HTR-8/SVneo (cell line): ENCODE measurements at regions not wholly inside any gene's neighbourhood (a gene's known extent, or its start where the extent isn't known, plus 50 kb on each side); places are given as distances from the start of the nearest gene placed in this dataset.
"Not testable (repeated sequence)": the region's sequence is repeated elsewhere in the genome, so short reads cannot be mapped to it uniquely, and the experiment has no call there.

Source experiments
- DNase-seq: peaks from one replicate; pipeline ENCODE4 v3.0.0; 2011; ENCODE audit warnings: low spot score, mixed read lengths; ENCODE audit not compliant: insufficient read length
- FAIRE-seq: peaks from 2 replicates; lab custom pipeline; 2011; peaks lifted over from hg19 to GRCh38; lab: Jason Lieb, UNC

DNA sequence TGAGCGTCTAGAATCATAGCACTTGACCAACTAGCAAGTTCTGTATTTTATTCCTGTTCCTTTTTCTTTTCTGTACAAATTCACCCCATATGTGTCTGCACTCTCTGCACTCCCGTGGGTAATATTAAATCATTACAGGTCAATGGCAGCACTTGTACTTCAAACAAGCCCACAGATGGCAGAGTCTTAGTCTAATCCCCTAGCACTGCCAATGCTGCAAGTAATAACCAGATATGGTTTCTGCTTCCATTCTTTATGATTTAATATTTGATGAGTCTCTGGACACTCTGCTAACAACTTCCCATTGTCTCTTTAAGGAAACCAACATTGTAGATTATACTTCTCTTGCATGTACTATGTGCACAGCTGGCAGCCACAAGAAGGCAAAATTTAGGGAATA is 343.8 kb upstream of the CHD1 start:
- no peak for FAIRE-seq
- no peak for DNase-seq

DNA sequence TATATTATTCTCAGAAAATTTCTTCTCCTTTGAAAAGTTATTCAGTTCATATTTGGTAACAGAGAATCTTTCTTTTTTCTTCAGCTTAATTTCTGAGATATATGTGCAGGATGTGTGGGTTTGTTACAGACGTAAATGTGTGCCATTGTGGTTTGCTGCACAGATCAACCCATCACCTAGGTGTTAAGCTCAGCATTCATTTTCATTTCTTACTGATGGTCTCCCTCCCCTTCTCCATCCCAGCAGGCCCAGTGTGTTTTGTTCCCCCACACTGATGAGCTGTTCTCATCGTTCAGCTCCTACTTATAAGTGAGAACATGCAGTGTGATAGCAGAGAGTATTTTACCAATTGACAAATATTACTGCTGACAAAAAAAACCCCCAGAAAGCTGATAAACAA is 330.0 kb upstream of the CHD1 start:
- FAIRE-seq, result no peak
- DNase-seq, result no peak

DNA sequence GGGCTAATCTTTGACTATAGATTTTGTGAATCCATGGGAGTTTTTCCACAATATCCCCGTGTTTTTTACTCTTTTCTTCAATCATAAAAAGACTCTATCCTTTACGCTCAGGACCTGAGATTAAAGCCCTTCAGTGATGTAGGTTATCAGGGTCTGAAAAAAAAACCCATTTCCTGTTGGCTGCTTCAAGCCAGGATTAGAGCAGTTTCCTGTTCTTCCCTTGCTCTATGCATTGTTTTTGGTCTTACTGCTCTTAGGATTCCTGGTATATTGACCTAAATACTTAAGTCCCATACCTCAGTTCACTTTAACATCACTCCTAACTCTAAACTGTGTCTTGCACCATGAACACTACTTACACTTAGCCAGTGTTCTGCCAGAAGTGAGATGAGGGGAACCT is 319.3 kb upstream of the CHD1 start:
- DNase-seq (no peak), FAIRE-seq (no peak)

DNA sequence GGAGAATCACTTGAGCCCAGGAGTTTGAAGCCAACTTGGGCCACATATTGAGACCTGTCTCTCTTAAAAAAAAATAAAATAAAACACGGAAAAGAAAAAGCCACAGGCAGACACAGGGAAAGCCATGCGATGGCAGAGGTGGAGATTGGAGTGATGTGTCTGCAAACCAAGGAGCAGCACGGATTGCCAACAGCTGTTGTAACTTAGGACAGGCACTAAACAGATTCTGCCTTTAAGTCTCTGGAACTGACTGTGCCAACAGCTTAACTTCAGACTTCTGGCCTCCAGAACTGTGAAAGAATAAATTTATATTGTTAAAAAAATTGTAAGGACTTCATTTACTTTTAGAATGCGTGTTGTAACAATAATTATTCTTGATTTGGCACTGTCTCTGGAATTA is 318.5 kb upstream of the CHD1 start:
- no peak for FAIRE-seq
- no peak for DNase-seq

DNA sequence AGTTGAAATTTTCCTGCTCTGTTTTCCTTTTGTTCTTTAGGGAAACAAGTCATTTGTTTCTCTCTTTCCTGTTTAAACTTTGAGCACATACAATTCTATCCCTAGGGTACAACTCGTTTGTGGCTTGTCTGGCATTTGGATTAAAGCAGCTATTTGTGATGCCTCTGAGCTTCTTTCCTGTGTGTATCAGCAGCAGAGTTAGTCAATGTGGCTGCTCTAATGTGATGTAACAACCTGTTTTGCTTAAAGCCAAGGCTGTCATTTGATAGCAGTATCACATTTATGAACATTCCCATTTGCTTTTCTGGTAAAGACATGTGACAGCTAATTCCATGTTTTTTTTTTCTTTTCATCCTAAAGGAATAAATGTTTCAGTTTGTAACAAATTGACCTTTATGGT is 314.3 kb upstream of the CHD1 start:
- FAIRE-seq, result no peak
- no peak for DNase-seq

DNA sequence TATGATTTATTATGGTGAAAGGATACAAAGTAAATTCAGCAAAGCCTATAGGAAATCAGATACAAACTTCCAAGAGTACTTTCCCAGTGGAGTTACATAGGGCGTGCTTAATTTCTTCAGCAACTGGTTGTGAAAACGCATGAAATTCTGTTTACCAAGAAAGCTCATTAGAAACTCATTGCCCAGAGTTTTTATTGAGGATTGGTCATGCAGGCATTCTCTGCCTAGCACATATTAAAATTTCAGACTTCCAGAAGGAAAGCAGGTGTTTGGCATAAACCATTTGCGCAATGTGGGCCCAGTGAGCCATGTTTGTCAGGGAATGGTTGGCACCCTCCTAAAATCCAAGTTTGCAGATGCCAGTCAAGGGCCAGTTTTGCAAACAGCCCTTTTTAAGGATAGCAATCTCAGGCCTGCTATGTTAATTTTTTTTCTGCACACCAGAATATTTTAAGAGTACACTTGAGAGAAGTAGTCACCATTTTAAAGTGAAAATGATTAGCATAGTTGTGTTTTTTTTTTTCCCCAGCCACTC is 311.1 kb upstream of the CHD1 start:
- FAIRE-seq (no peak), DNase-seq (no peak)

DNA sequence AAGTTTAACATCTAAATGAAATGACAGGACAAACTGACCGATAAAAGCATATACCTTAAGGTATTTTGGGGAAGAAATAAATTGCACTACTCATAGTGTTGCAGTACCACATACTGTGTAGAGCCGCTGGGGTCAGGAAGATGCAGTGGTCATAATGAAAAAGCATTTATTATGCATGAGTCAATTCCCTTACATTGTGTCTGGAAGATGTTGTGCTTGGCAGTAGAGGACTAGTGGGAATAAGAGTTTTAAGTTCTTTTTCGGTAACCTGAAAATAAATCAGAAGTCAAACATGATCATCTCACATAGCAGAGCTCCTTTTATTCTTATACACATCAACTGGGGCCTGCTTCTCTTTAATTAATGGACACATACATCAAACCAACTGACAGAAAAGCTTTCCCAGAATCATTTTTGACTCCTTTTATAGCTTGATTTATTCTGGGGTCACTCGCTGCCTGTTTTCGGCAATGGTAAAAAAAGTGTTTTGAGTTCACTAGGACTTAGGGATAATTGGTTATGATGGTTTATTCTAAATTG is 262.5 kb upstream of the CHD1 start:
- DNase-seq (no peak), FAIRE-seq (no peak)

DNA sequence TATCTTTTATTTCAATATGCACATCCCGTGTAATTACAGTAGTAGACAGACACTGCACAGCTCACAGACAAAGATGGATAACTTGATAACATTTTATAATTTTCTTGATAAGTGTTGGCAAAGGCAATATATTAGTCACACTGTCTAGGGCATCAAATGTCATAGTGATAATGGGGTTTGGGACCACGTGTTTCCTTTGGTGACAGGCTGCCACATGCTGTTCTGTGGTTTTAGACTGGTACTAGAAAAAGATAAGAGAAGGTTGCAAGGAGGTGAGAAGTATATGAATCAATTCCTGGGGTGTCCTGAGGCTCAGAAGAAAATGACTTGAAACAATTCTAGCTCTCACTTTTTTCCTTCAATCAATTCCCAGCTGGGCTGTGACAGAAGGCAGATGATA is 258.8 kb upstream of the CHD1 start:
- FAIRE-seq (no peak), DNase-seq (no peak)

DNA sequence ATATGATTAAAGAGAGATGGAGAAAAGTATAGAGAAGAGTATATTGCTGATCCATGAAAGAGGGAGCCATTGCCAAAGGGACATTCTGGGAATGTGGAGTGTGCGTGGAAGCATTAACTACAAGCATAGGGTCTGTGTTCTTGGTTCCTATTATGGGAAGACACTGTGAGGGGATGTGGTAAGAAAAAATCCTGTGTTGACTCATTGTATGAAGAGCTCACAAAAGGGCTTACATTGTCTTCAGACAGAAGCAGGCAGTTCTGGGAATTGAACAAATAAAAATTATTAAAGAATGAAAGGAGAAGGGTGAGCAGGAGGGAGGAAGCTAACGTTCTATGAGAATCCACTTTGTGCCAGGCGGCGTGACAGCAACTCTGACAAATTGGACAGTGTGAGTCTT is 250.4 kb upstream of the CHD1 start:
- FAIRE-seq (no peak), DNase-seq (no peak)

DNA sequence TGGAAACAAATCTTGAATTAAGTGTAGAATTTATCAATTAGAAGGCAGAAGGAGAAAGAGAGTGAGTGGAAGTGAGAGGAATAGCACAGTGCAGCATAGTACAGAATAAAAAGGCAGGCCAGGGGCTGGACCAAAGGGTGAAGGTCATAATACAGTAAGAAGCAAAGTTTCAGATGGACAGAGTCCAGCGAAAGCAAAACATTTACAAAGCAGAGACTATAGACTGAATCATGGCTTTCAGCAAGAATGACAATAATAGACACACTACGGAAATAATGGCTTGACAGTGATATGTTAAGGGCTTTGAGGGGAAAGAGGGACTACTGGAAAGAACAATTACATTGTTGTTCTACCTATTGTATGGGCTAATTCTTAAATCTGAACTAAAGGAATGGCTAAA is 249.0 kb upstream of the CHD1 start:
- DNase-seq, result no peak
- FAIRE-seq, result no peak

DNA sequence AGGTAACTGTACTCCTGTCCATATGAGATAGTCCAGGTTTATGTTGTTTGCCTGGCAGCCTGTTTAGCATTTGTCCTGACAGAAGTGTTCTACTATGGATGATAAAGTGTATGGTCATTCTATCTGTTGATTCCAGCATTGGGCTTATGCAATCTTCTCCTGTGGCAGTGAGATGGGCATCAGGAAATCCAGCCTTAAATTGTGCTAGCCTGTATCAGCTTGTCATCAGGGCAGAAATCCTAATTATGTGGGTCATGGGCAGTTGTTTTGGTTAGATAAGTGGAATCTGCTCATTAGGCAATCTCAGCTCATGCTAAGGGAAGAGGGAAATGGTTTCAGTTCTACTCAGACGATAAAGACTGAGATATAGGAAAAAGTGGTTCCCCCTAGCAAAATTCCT is 247.4 kb upstream of the CHD1 start:
- no peak for DNase-seq
- no peak for FAIRE-seq

DNA sequence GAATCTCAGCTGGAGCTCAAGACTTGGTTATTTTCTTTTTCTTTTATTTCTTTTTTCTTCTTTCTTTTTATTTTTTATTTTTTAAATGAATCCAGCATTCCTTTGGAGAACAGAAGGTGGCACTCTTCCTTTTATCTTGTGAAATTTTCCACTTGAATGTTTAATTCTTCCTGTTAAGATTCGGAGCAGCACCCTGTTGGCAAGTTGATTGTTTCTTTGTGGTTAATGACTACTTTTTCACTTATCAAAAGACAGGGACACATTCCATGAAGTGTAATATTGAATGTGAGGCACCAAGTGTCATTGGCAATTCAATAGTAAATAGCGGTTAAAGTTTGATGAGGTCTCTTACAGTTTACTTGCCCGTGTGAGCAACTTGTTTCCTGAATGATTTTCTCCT is 240.5 kb upstream of the CHD1 start:
- FAIRE-seq (no peak), DNase-seq (no peak)

DNA sequence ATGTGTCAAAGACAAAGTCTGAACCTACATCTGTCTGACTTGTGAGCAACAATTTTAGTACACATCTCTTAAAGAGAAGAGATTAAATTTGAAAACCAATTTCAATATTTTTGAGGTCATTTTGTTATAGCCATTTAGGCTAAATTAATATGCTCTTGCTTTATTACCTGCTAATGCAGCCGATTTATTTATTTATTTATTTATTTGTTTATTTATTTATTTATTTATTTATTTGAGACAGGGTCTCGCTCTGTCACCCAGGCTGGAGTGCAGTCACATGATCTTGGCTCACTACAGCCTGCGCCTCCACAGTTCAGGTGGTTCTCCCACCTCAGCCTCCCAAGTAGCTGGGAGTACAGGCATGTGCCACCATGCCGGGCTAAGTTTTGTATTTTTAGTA is 232.7 kb upstream of the CHD1 start:
- not testable (repeated sequence) for DNase-seq, FAIRE-seq

DNA sequence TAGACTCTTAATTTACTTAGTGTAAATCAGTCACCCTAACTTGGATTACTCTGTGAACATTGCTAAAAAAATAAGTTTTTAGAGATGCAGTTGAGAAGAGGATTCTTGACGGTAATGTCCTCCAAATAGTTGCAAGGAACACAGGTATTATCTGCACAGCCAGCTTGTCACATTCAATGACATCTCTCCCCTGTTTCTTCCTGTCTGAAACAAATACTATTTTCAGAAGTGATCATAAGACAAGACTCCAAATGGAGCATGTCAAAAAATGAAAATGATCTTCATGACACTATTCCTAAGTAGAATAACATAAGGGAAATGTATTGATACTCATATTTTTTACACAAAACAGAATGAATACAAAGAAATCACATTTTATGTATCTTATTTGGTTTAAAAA is 227.9 kb upstream of the CHD1 start:
- no peak for FAIRE-seq
- no peak for DNase-seq

DNA sequence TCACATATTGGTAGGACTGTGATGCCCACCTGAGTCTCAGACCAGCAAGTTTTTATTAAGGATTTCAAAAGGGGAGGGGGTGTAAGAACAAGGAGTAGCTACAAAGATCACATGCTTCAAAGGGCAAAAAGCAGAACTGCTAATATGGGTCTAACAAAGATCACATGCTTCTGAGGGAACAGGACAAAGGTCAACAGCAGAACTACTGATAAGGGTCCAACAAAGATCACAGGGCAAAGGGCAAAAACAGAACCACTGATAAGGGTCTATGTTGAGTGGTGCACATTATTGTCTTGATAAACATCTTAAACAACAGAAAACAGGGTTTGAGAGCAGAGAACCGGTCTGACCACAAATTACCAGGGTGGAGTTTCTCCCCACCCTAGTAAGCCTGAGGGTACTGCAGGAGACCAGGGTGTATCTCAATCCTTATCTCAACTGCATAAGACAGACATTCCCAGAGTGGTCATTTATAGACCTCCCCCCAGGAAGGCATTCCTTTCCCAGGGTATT is 214.5 kb upstream of the CHD1 start:
- not testable (repeated sequence) for FAIRE-seq, DNase-seq

DNA sequence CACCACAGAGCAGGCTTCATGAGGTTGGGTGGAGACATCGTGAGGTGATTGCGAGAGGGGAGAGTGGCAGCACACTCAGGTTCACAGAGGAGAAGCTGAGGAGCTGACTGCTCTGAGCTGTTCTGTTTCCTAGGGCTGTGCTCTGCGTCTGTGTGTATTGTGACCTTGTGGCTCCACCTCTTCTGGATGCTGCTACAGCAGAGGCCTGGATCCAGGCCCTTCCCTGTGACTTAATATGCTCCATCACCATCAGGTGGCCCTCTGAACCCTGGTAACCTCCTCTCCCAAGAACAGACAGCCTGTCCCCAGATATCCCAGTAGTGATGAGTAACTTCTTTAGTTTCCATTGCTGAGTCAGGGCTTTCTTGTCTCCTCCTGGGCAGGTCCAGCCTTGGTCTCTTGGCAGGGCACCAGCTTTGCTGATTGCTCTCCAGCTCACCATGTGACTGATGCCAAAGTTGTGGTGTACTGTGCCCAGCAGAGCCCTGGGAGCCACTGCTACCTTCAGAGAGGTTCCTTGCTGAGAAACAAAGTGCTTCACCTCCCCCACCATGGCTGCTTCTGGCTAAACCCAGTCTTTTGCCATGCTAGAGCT is 212.8 kb upstream of the CHD1 start:
- FAIRE-seq (no peak), DNase-seq (no peak)

DNA sequence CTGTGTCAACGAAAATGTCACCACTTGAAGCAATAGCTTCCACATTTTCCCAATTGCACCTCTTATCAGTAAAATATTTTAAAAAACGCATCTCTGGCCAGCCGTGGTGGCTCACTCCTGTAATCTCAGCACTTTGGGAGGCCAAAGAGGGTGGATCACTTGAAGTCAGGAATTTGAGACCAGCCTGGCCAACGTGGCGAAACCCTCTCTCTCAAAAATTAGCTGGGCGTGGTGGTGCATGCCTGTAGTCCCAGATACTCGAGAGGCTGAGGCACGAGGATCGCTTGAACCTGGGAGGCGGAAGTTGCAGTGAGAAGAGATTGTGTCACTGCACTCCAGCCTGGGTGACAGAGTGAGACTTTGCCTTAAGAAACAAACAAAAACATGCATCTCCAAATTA is 210.1 kb upstream of the CHD1 start:
- DNase-seq (no peak), FAIRE-seq (no peak)

DNA sequence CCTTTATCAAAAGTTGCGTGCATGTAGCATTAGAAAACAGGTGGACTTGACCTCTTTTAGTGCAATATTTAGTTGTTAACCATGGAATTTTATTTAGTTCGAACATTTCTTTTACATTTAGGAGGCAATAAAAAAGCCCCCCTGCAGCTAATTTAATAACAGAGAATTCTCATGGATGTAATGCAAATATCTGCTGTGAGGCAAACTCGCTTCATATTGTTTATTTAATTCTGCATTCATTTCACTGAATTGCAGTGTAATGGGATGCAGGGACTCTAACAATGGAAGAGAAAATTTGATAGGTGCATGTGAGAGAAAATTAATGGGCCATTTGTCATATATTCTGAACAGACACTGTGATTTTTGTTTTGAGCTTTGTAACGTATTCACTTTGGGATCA is 205.1 kb upstream of the CHD1 start:
- DNase-seq (no peak), FAIRE-seq (no peak)

DNA sequence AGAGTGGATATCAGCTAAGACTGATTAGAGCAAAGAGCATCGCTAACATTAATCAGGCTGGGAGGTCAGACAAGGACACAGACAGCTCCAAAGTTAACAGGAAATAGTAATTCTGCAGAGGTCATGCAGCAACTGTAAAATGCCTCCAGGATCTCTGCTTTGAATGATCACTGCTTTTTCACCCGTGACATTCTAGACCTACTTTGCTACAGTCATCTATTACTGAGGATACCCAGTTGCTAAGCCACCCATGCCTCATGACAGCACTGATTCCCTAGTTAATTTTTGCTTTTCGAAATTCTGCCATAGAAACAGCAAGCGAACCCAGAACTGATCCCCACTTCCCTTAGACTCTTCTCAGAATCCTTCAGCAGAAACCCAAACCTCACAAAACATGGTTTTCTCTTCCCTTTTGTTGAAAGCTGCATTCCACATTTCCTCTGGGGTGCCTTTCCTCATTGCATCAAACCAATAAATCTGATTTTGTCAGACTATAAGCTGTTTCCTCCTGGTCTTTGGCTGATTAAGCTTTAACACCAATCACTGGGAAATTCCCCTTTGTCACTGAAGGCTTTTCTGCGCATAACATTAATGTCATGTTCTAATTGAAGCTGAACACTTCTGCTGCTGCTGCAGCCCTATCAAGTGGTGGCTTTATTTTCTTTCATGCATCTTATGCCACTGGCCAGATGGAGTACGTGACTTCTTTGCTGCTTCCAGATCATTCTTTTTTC is 201.1 kb upstream of the CHD1 start:
- DNase-seq, result no peak
- FAIRE-seq, result no peak

DNA sequence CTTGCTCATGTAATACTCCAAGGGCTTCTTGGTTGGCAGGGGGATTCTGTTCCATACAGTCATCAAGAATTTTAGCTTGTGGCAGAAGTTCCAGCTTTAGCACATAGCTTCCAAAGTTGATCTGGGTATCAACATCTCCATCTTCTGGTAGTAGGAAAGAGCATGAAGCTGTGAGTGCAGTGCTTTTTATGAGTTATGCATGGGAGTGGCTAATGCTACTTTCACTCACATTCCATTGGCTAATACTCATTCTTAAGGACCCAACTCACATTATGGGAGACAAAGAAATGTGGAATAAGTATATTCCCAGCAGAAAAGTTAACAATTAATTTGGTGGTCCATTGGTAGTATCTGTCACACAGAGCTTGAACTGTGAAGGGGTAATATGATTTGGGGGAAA is 194.2 kb upstream of the CHD1 start:
- FAIRE-seq (no peak), DNase-seq (no peak)

DNA sequence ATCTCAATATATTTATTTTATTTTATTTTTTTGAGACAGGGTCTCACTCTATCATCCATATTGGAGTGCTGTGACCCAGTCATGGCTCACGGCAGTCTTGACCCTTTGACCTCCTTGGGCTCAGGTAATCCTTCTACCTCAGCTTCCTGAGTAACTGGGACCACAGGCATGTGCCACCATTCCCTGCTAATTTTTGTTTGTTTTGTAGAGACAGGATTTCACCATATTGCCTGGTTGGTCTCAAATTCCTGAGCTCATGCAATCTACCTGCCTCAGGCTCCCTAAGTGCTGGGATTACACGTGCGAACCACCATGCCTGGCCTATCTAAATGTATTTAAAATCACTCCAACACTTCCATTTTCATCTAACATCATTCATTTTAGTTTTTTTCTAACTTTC is 190.5 kb upstream of the CHD1 start:
- FAIRE-seq (no peak), DNase-seq (no peak)

DNA sequence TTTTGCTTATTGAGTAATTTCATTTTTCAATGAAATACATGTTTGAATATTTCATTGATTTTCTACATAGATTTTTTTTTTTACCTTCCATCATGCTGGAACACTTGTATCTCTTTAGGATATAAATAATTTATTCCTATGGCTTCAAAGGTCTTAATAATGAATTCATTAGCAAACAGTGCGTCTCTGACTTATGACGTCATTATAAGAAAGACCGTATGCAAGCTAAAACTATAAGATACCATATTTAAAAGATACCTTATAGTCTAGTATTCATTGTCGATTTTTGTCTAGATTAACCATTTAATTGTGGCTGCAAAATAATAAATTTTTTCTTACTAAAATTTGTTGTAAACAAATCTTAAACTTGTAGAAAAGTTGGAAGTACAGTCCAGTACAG is 187.7 kb upstream of the CHD1 start:
- DNase-seq (no peak), FAIRE-seq (no peak)
